ENCODE measurements at regions not wholly inside any gene's neighbourhood (a gene's known extent, or its start where the extent isn't known, plus 50 kb on each side); places are given as distances from the start of the nearest gene placed in this dataset.

GRCh38 chr12:86929962-86930361, 673.8 kb upstream of the MGAT4C start:
- CTCF ChIA-PET = no interaction called here
- TF ChIP-seq, protein P1, sequence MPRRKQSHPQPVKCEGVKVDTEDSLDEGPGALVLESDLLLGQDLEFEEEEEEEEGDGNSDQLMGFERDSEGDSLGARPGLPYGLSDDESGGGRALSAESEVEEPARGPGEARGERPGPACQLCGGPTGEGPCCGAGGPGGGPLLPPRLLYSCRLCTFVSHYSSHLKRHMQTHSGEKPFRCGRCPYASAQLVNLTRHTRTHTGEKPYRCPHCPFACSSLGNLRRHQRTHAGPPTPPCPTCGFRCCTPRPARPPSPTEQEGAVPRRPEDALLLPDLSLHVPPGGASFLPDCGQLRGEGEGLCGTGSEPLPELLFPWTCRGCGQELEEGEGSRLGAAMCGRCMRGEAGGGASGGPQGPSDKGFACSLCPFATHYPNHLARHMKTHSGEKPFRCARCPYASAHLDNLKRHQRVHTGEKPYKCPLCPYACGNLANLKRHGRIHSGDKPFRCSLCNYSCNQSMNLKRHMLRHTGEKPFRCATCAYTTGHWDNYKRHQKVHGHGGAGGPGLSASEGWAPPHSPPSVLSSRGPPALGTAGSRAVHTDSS (tag by site-specific recombination; IDR thresholded peaks at IDR 0.05) = no peak
- no peak for TF ChIP-seq ZSCAN30 (tag by site-specific recombination; IDR thresholded peaks at IDR 0.05)
- TF ChIP-seq ZFP41 (tag by site-specific recombination; IDR thresholded peaks at IDR 0.05; ENCODE audit: borderline replicate concordance) = no peak
- no peak for TF ChIP-seq ZSCAN5A (tag by site-specific recombination; IDR thresholded peaks at IDR 0.05)
- TF ChIP-seq IKZF3 (tag by site-specific recombination; IDR thresholded peaks at IDR 0.05) = no peak
- TF ChIP-seq ZNF600 (tag by site-specific recombination; IDR thresholded peaks at IDR 0.05) = no peak
- no peak for TF ChIP-seq ZNF23 (tag by site-specific recombination; IDR thresholded peaks at IDR 0.05; ENCODE audit: borderline replicate concordance)
- TF ChIP-seq, protein P2, sequence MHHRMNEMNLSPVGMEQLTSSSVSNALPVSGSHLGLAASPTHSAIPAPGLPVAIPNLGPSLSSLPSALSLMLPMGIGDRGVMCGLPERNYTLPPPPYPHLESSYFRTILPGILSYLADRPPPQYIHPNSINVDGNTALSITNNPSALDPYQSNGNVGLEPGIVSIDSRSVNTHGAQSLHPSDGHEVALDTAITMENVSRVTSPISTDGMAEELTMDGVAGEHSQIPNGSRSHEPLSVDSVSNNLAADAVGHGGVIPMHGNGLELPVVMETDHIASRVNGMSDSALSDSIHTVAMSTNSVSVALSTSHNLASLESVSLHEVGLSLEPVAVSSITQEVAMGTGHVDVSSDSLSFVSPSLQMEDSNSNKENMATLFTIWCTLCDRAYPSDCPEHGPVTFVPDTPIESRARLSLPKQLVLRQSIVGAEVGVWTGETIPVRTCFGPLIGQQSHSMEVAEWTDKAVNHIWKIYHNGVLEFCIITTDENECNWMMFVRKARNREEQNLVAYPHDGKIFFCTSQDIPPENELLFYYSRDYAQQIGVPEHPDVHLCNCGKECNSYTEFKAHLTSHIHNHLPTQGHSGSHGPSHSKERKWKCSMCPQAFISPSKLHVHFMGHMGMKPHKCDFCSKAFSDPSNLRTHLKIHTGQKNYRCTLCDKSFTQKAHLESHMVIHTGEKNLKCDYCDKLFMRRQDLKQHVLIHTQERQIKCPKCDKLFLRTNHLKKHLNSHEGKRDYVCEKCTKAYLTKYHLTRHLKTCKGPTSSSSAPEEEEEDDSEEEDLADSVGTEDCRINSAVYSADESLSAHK (tag by site-specific recombination; IDR thresholded peaks at IDR 0.05) = no peak
- TF ChIP-seq, protein P3, sequence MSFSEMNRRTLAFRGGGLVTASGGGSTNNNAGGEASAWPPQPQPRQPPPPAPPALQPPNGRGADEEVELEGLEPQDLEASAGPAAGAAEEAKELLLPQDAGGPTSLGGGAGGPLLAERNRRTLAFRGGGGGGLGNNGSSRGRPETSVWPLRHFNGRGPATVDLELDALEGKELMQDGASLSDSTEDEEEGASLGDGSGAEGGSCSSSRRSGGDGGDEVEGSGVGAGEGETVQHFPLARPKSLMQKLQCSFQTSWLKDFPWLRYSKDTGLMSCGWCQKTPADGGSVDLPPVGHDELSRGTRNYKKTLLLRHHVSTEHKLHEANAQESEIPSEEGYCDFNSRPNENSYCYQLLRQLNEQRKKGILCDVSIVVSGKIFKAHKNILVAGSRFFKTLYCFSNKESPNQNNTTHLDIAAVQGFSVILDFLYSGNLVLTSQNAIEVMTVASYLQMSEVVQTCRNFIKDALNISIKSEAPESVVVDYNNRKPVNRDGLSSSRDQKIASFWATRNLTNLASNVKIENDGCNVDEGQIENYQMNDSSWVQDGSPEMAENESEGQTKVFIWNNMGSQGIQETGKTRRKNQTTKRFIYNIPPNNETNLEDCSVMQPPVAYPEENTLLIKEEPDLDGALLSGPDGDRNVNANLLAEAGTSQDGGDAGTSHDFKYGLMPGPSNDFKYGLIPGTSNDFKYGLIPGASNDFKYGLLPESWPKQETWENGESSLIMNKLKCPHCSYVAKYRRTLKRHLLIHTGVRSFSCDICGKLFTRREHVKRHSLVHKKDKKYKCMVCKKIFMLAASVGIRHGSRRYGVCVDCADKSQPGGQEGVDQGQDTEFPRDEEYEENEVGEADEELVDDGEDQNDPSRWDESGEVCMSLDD (tag by site-specific recombination; IDR thresholded peaks at IDR 0.05) = no peak
- TF ChIP-seq ZSCAN23 (tag by site-specific recombination; IDR thresholded peaks at IDR 0.05) = no peak
- TF ChIP-seq ZNF2 (tag by site-specific recombination; IDR thresholded peaks at IDR 0.05) = no peak
- no peak for TF ChIP-seq ZNF529 (tag by site-specific recombination; IDR thresholded peaks at IDR 0.05; ENCODE audit: insufficient replicate concordance)
- TF ChIP-seq ZNF654 (tag by site-specific recombination; IDR thresholded peaks at IDR 0.05; ENCODE audit: low read depth) = no peak
- no peak overlapping the region for H3K4me3 ChIP-seq (ENCODE audit: low read depth, low read length)
- no peaks in the 10 kb centered on the region for H3K9me3 ChIP-seq (ENCODE audit: control insufficient read depth, insufficient read depth, low read depth, low read length)
- H3K27ac ChIP-seq (ENCODE audit: extremely low read depth, low read depth, low read length) = no peak overlapping the region
- no peaks in the 10 kb centered on the region for H3K4me1 ChIP-seq (ENCODE audit: control insufficient read depth, insufficient read depth, low read length)
- H3K36me3 ChIP-seq (ENCODE audit: control insufficient read depth in 2 of 2, insufficient read depth in 1 of 2, low read length in 2 of 2) = no peaks in the 10 kb centered on the region
- POLR2A ChIA-PET = no interaction called here

- no peak overlapping the region for H3K27ac ChIP-seq (ENCODE audit: extremely low read depth, low read depth, low read length)
- TF ChIP-seq ZNF169 (tag by site-specific recombination; IDR thresholded peaks at IDR 0.05) (no peak), ZNF514 (tag by site-specific recombination; IDR thresholded peaks at IDR 0.05) (no peak), ZNF24 (tag by site-specific recombination; IDR thresholded peaks at IDR 0.05) (no peak), ZNF133 (tag by site-specific recombination; IDR thresholded peaks at IDR 0.05) (no peak), ZNF404 (tag by site-specific recombination; IDR thresholded peaks at IDR 0.05) (no peak), AEBP2 (tag by site-specific recombination; IDR thresholded peaks at IDR 0.05; ENCODE audit: borderline replicate concordance) (no peak), ZNF2 (tag by site-specific recombination; IDR thresholded peaks at IDR 0.05) (no peak), ZNF704 (tag by site-specific recombination; IDR thresholded peaks at IDR 0.05) (no peak), ZNF202 (tag by site-specific recombination; IDR thresholded peaks at IDR 0.05; ENCODE audit: borderline replicate concordance) (no peak), WT1 (tag by site-specific recombination; IDR thresholded peaks at IDR 0.05) (no peak), ZNF670 (tag by site-specific recombination; IDR thresholded peaks at IDR 0.05; ENCODE audit: low read depth) (no peak)
- H3K9me3 ChIP-seq (ENCODE audit: control insufficient read depth, insufficient read depth, low read depth, low read length) = no peaks in the 10 kb centered on the region
- POLR2A ChIA-PET = no interaction called here
- H3K36me3 ChIP-seq (ENCODE audit: control insufficient read depth in 2 of 2, insufficient read depth in 1 of 2, low read length in 2 of 2) = no peaks in the 10 kb centered on the region
- CTCF ChIA-PET = no interaction called here
- no peaks in the 10 kb centered on the region for H3K4me1 ChIP-seq (ENCODE audit: control insufficient read depth, insufficient read depth, low read length)
- no peak overlapping the region for H3K4me3 ChIP-seq (ENCODE audit: low read depth, low read length)
These were observed 660.9 kb upstream of the MGAT4C start for GRCh38 chr12:86917121-86917520.
